Calu3 (cell line): ENCODE measurements at regions not wholly inside any gene's neighbourhood (a gene's known extent, or its start where the extent isn't known, plus 50 kb on each side); places are given as distances from the start of the nearest gene placed in this dataset.

Experiments
- BruUV-seq: library from RNA; stranded (reverse); fragments of 400-500 nt; replicated peaks from 2 replicates; lab custom pipeline; 2021; lab: Mats Ljungman, UMichigan
- CTCF ChIA-PET: fragments of 300-600 bp; sonication (Branson Sonifier 250); formaldehyde crosslinking; loops from one replicate; lab custom pipeline; 2022; ENCODE audit warnings: antibody characterized with exemption; lab: Charles Lee
- DNase-seq: peaks from one replicate; pipeline ENCODE4 v3.0.0; 2022
- H3K27ac Mint-ChIP-seq: one replicate; pipeline ENCODE4 v1.8.0; 2022; ENCODE audit warnings: mixed read lengths; ENCODE audit not compliant: unreplicated experiment
- H3K27me3 Mint-ChIP-seq: one replicate; pipeline ENCODE4 v1.8.0; 2022; ENCODE audit warnings: mixed read lengths; ENCODE audit not compliant: unreplicated experiment
- H3K36me3 Mint-ChIP-seq: one replicate; pipeline ENCODE4 v1.8.0; 2022; ENCODE audit warnings: mild to moderate bottlenecking, moderate library complexity, mixed read lengths; ENCODE audit not compliant: insufficient read depth, unreplicated experiment
- H3K4me1 Mint-ChIP-seq: one replicate; pipeline ENCODE4 v1.8.0; 2022; ENCODE audit warnings: mild to moderate bottlenecking, low read depth, mixed read lengths; ENCODE audit not compliant: unreplicated experiment
- H3K4me3 Mint-ChIP-seq: one replicate; pipeline ENCODE4 v1.8.0; 2022; ENCODE audit warnings: mild to moderate bottlenecking, low read depth, moderate library complexity, mixed read lengths; ENCODE audit not compliant: unreplicated experiment
- H3K9me3 Mint-ChIP-seq: one replicate; pipeline ENCODE4 v1.8.0; 2022; ENCODE audit warnings: low read depth, mixed read lengths; ENCODE audit not compliant: unreplicated experiment
- CTCF ChIP-seq: fragments of 200-600 bp; IDR thresholded peaks from one replicate; pipeline ENCODE4 v1.8.0; 2022; ENCODE audit warnings: antibody characterized with exemption; ENCODE audit not compliant: unreplicated experiment
- intact Hi-C: fragments of 100-400 bp; cut with micrococcal nuclease; formaldehyde crosslinking; loops from one replicate; pipeline ENCODE4 v1.10.0; 2022; ENCODE audit not compliant: unreplicated experiment

GRCh38 chr11:90738799-90739198 is 516.0 kb upstream of the CHORDC1 start:
- CTCF ChIA-PET: no interaction called here
- no peak for TF ChIP-seq CTCF
- peaks cover 3% of the 10 kb centered on the region for H3K9me3 Mint-ChIP-seq
- no peaks in the 10 kb centered on the region for H3K27me3 Mint-ChIP-seq
- DNase-seq: no peak
- no peak overlapping the region for H3K4me3 Mint-ChIP-seq
- H3K27ac Mint-ChIP-seq: no peak overlapping the region
- no TSS peak for BruUV-seq
- intact Hi-C loops: no loop called here
- no peaks in the 10 kb centered on the region for H3K4me1 Mint-ChIP-seq
- no peaks in the 10 kb centered on the region for H3K36me3 Mint-ChIP-seq

GRCh38 chr11:90737444-90738050 is 514.7 kb upstream of the CHORDC1 start:
- H3K27me3 Mint-ChIP-seq: no peaks in the 10 kb centered on the region
- no TSS peak for BruUV-seq
- H3K36me3 Mint-ChIP-seq: no peaks in the 10 kb centered on the region
- no peaks in the 10 kb centered on the region for H3K4me1 Mint-ChIP-seq
- no peak for DNase-seq
- peaks cover 3% of the 10 kb centered on the region for H3K9me3 Mint-ChIP-seq
- CTCF ChIA-PET: interaction anchor here (0.6 kb wide), 1 partner anchor 861 kb away, joined by 4 read pairs; no protein-coding TSS in a partner anchor
- no peak overlapping the region for H3K27ac Mint-ChIP-seq
- no peak for TF ChIP-seq CTCF
- H3K4me3 Mint-ChIP-seq: no peak overlapping the region
- intact Hi-C loops: no loop called here

- CTCF ChIA-PET: no interaction called here
- BruUV-seq: no TSS peak
- Mint-ChIP-seq H3K36me3 (no peaks in the 10 kb centered on the region), H3K27ac (no peak overlapping the region), H3K27me3 (no peaks in the 10 kb centered on the region), H3K4me1 (no peaks in the 10 kb centered on the region), H3K9me3 (peaks cover 3% of the 10 kb centered on the region), H3K4me3 (no peak overlapping the region)
- intact Hi-C loops: no loop called here
- no peak for DNase-seq
- no peak for TF ChIP-seq CTCF
Measured at GRCh38 chr11:90732486-90732885, 509.6 kb upstream of the CHORDC1 start.

- no peak for TF ChIP-seq CTCF
Measured at GRCh38 chr11:90723475-90723874, 500.6 kb upstream of the CHORDC1 start.

More at GRCh38 chr11:90723475-90723874, 500.6 kb upstream of the CHORDC1 start:
- intact Hi-C loops: no loop called here
- DNase-seq: no peak
- Mint-ChIP-seq H3K9me3 (no peaks in the 10 kb centered on the region), H3K4me1 (peaks cover 7% of the 10 kb centered on the region), H3K36me3 (no peaks in the 10 kb centered on the region), H3K27me3 (no peaks in the 10 kb centered on the region), H3K27ac (no peak overlapping the region), H3K4me3 (no peak overlapping the region)
- CTCF ChIA-PET: no interaction called here
- BruUV-seq: no TSS peak
